IMR-90 (cell line): ENCODE measurements at regions not wholly inside any gene's neighbourhood (a gene's known extent, or its start where the extent isn't known, plus 50 kb on each side); places are given as distances from the start of the nearest gene placed in this dataset.

Experiments used
- ATAC-seq: fragments of 200-7000 bp; cut with Tn5 transposase; 2 replicates; pipeline ENCODE4 v1.9.1; 2020; ENCODE audit warnings: low read depth, mild to moderate bottlenecking, moderate library complexity
- BruUV-seq: library from RNA; stranded (reverse); fragments of 400-500 nt; replicated peaks from 2 replicates; lab custom pipeline; 2021; lab: Mats Ljungman, UMichigan
- CTCF ChIA-PET: fragments of 300-600 bp; formaldehyde crosslinking; extraction: SDS; loops from one replicate; lab custom pipeline; 2021; ENCODE audit warnings: antibody characterized with exemption; lab: Yijun Ruan, JAX
- POLR2A ChIA-PET: fragments of 300-600 bp; sonication (Branson Sonifier 250); formaldehyde crosslinking; loops from one replicate; lab custom pipeline; 2022; ENCODE audit warnings: antibody characterized with exemption; ENCODE audit not compliant: unreplicated experiment; lab: Charles Lee
- DNase-seq: peaks from one replicate; pipeline ENCODE4 v3.0.0; 2013
- H2AFZ ChIP-seq: replicated peaks from 2 replicates; pipeline ENCODE3; 2013; ENCODE audit warnings: low read length, mild to moderate bottlenecking; ENCODE audit not compliant: poor library complexity
- H2AK5ac ChIP-seq: 2 replicates; pipeline ENCODE4 v1.6.1; 2013; ENCODE audit warnings: low read depth, low read length, inconsistent platforms
- H2AK9ac ChIP-seq: replicated peaks from 2 replicates; pipeline ENCODE3; 2013; ENCODE audit warnings: mild to moderate bottlenecking, low read depth, low read length, moderate library complexity; ENCODE audit not compliant: poor library complexity
- H2BK120ac ChIP-seq: 2 replicates; pipeline ENCODE4 v1.6.1; 2013; ENCODE audit warnings: low read depth, low read length, inconsistent platforms
- H2BK15ac ChIP-seq: 3 replicates; pipeline ENCODE4 v1.6.1; 2013; ENCODE audit warnings: low read depth, low read length, inconsistent platforms
- H2BK20ac ChIP-seq: 2 replicates; pipeline ENCODE4 v1.6.1; 2013; ENCODE audit warnings: low read depth, mild to moderate bottlenecking, inconsistent platforms, low read length, moderate library complexity
- H2BK5ac ChIP-seq: 2 replicates; pipeline ENCODE4 v1.6.1; 2013; ENCODE audit warnings: mild to moderate bottlenecking, low read depth, low read length, inconsistent platforms; ENCODE audit not compliant: poor library complexity, severe bottlenecking
- H3K14ac ChIP-seq: replicated peaks from 2 replicates; pipeline ENCODE4 v1.6.1; 2013; ENCODE audit warnings: low read depth, low read length, inconsistent platforms
- H3K18ac ChIP-seq: 2 replicates; pipeline ENCODE4 v1.6.1; 2013; ENCODE audit warnings: low read depth, low read length, control low read depth
- H3K23ac ChIP-seq: 2 replicates; pipeline ENCODE4 v1.6.1; 2013; ENCODE audit warnings: low read depth, low read length, inconsistent platforms
- H3K27ac ChIP-seq: 2 replicates; pipeline ENCODE4 v1.5.1; 2013; ENCODE audit warnings: mild to moderate bottlenecking, control low read depth, low read length; ENCODE audit not compliant: insufficient read depth
- H3K27me3 ChIP-seq: 2 replicates; pipeline ENCODE4 v1.6.1; 2013; ENCODE audit warnings: low read length; ENCODE audit not compliant: control insufficient read depth, insufficient read depth
- H3K36me3 ChIP-seq: 2 replicates; pipeline ENCODE4 v1.6.1; 2013; ENCODE audit warnings: low read length, mixed read lengths; ENCODE audit not compliant: control insufficient read depth, insufficient read depth
- H3K4ac ChIP-seq: 2 replicates; pipeline ENCODE4 v1.6.1; 2013; ENCODE audit warnings: low read depth, low read length, inconsistent platforms
- H3K4me1 ChIP-seq: 2 replicates; pipeline ENCODE4 v1.6.1; 2013; ENCODE audit warnings: low read length, mixed read lengths; ENCODE audit not compliant: control insufficient read depth, insufficient read depth
- H3K4me2 ChIP-seq: 2 replicates; pipeline ENCODE4 v1.6.1; 2013; ENCODE audit warnings: low read depth, mild to moderate bottlenecking, control low read depth, low read length, moderate library complexity
- H3K4me3 ChIP-seq: 2 replicates; pipeline ENCODE4 v1.5.1; 2013; ENCODE audit warnings: low read depth, mild to moderate bottlenecking, control low read depth, low read length, moderate library complexity; ENCODE audit not compliant: insufficient read depth
- H3K56ac ChIP-seq: 2 replicates; pipeline ENCODE4 v1.6.1; 2013; ENCODE audit warnings: low read length, inconsistent platforms; ENCODE audit not compliant: insufficient read depth; ENCODE audit errors: extremely low read depth
- H3K79me1 ChIP-seq, 2 experiments: 2 replicates each; pipeline ENCODE4 v1.6.1; 2013; ENCODE audit warnings: low read length in 2 of 2, inconsistent platforms in 1 of 2, low read depth in 1 of 2
- H3K9ac ChIP-seq: 2 replicates; pipeline ENCODE4 v1.6.1; 2013; ENCODE audit warnings: low read depth, low read length, control low read depth
- H3K9me1 ChIP-seq: 2 replicates; pipeline ENCODE4 v1.6.1; 2013; ENCODE audit warnings: low read length, inconsistent platforms; ENCODE audit not compliant: insufficient read depth
- H3K9me3 ChIP-seq: 2 replicates; pipeline ENCODE4 v1.6.1; 2013; ENCODE audit warnings: low read length; ENCODE audit not compliant: control insufficient read depth, insufficient read depth
- H4K20me1 ChIP-seq: 2 replicates; pipeline ENCODE4 v1.6.1; 2013; ENCODE audit warnings: low read length, inconsistent platforms; ENCODE audit not compliant: insufficient read depth
- H4K5ac ChIP-seq: 2 replicates; pipeline ENCODE4 v1.6.1; 2013; ENCODE audit warnings: mild to moderate bottlenecking, low read depth, low read length, control low read depth
- H4K8ac ChIP-seq, 2 experiments: 2 replicates each; pipeline ENCODE4 v1.6.1; 2013; ENCODE audit warnings: low read depth in 2 of 2, low read length in 2 of 2, control low read depth in 1 of 2, inconsistent platforms in 1 of 2
- H4K91ac ChIP-seq: 2 replicates; pipeline ENCODE4 v1.6.1; 2013; ENCODE audit warnings: low read depth, low read length, inconsistent platforms; ENCODE audit not compliant: insufficient read depth
- BHLHE40 ChIP-seq: fragments of 150-350 bp; IDR thresholded peaks from 2 replicates; pipeline ENCODE4 v1.6.1; 2016; ENCODE audit warnings: mild to moderate bottlenecking, low read depth, low read length
- CEBPB ChIP-seq: IDR thresholded peaks from 2 replicates; pipeline ENCODE4 v1.6.1; 2012; ENCODE audit warnings: low read depth, low read length, improper control_type of control experiment
- CHD1 ChIP-seq: IDR thresholded peaks from 2 replicates; pipeline ENCODE4 v1.6.1; 2012; ENCODE audit warnings: low read depth, low read length, improper control_type of control experiment
- CTCF ChIP-seq: conservative IDR thresholded peaks from 2 replicates; pipeline ENCODE4 v1.5.1; 2012; ENCODE audit warnings: mild to moderate bottlenecking, low read depth, low read length, improper control_type of control experiment
- ELK1 ChIP-seq: fragments of 150-350 bp; IDR thresholded peaks from 2 replicates; pipeline ENCODE4 v1.6.1; 2016; ENCODE audit warnings: low read depth, mild to moderate bottlenecking, low read length, moderate library complexity, borderline replicate concordance
- FOS ChIP-seq: fragments of 150-350 bp; IDR thresholded peaks from 2 replicates; pipeline ENCODE4 v1.6.1; 2016; ENCODE audit warnings: low read depth, low read length
- MAFK ChIP-seq: IDR thresholded peaks from 2 replicates; pipeline ENCODE4 v1.6.1; 2012; ENCODE audit warnings: low read depth, low read length, improper control_type of control experiment
- MAZ ChIP-seq: IDR thresholded peaks from 2 replicates; pipeline ENCODE4 v1.6.1; 2012; ENCODE audit warnings: low read depth, mild to moderate bottlenecking, low read length, improper control_type of control experiment, moderate library complexity, borderline replicate concordance
- MXI1 ChIP-seq: IDR thresholded peaks from 2 replicates; pipeline ENCODE4 v1.6.1; 2012; ENCODE audit warnings: low read depth, mild to moderate bottlenecking, low read length, moderate library complexity, borderline replicate concordance
- NFE2L2 ChIP-seq: fragments of 150-350 bp; IDR thresholded peaks from 2 replicates; pipeline ENCODE4 v1.6.1; 2016; ENCODE audit warnings: low read depth, mild to moderate bottlenecking, low read length
- POLR2A ChIP-seq: IDR thresholded peaks from 2 replicates; pipeline ENCODE4 v1.6.1; 2012; ENCODE audit warnings: mild to moderate bottlenecking, low read depth, low read length
- RAD21 ChIP-seq: IDR thresholded peaks from 2 replicates; pipeline ENCODE4 v1.6.1; 2012; ENCODE audit warnings: low read length, improper control_type of control experiment
- RCOR1 ChIP-seq: IDR thresholded peaks from 2 replicates; pipeline ENCODE4 v1.6.1; 2012; ENCODE audit warnings: mild to moderate bottlenecking, low read length, improper control_type of control experiment; ENCODE audit not compliant: insufficient replicate concordance
- RFX5 ChIP-seq: IDR thresholded peaks from 2 replicates; pipeline ENCODE4 v1.8.0; 2012; ENCODE audit warnings: low read depth, mild to moderate bottlenecking, low read length, moderate library complexity
- SMC3 ChIP-seq: fragments of 150-350 bp; IDR thresholded peaks from 2 replicates; pipeline ENCODE4 v1.6.1; 2016; ENCODE audit warnings: low read depth, mild to moderate bottlenecking, antibody characterized with exemption, low read length, moderate library complexity
- USF2 ChIP-seq: fragments of 150-350 bp; IDR thresholded peaks from 2 replicates; pipeline ENCODE4 v1.6.1; 2017; ENCODE audit warnings: mild to moderate bottlenecking, antibody characterized with exemption, low read length, low read depth
- WGBS, 2 experiments: methylation state at CpG; one replicate each; pipeline versions ENCODE4 v1.1.5 to v1.1.7; 2013; ENCODE audit warnings: missing lambda C conversion rate in 2 of 2; ENCODE audit not compliant: insufficient read length in 1 of 2; ENCODE audit errors: extremely low coverage in 2 of 2; 5-methylcytosine and 5-hydroxymethylcytosine counted together
- dilution Hi-C: fragments of 300-500 bp; cut with HindIII; formaldehyde crosslinking; loops from one replicate; pipeline ENCODE4 v1.14.3; 2018; ENCODE audit warnings: low sequenced_read_pairs; ENCODE audit not compliant: unreplicated experiment
- in situ Hi-C: fragments of 300-500 bp; cut with MboI; formaldehyde crosslinking; loops from 3 replicates; pipeline ENCODE4 v1.14.3; 2019; ENCODE audit warnings: low sequenced_read_pairs, inconsistent platforms, mixed read lengths
- intact Hi-C: fragments of 100-400 bp; cut with micrococcal nuclease; formaldehyde crosslinking; loops from 2 replicates; pipeline ENCODE4 v1.10.0; 2022

- in situ Hi-C loops, result no loop called here
- H2AK9ac ChIP-seq, result no peak overlapping the region
- H3K4me3 ChIP-seq, result no peak overlapping the region
- no peak overlapping the region for H4K5ac ChIP-seq
- H4K20me1 ChIP-seq, result no peaks in the 10 kb centered on the region
- POLR2A ChIA-PET, result no interaction called here
- no peak overlapping the region for H2BK120ac ChIP-seq
- H3K36me3 ChIP-seq, result no peaks in the 10 kb centered on the region
- no peak overlapping the region for H2AK5ac ChIP-seq
- no peak overlapping the region for H3K4ac ChIP-seq
- no peaks in the 10 kb centered on the region for H3K27me3 ChIP-seq
- dilution Hi-C loops, result no loop called here
- H4K91ac ChIP-seq, result no peak overlapping the region
- H3K4me2 ChIP-seq, result no peak overlapping the region
- no peak overlapping the region for H2BK5ac ChIP-seq
- H3K9me3 ChIP-seq, result no peaks in the 10 kb centered on the region
- no TSS peak for BruUV-seq
- no peak for TF ChIP-seq BHLHE40
- TF ChIP-seq MAZ, result no peak
- no peak for TF ChIP-seq CTCF
- TF ChIP-seq MAFK, result no peak
- TF ChIP-seq USF2, result no peak
- no peak for TF ChIP-seq CEBPB
- TF ChIP-seq NFE2L2, result no peak
- no peak for TF ChIP-seq SMC3
- TF ChIP-seq CHD1, result no peak
- TF ChIP-seq POLR2A, result no peak
- TF ChIP-seq ELK1, result no peak
- TF ChIP-seq MXI1, result no peak
- no peak for TF ChIP-seq RFX5
- TF ChIP-seq FOS, result no peak
- TF ChIP-seq RCOR1, result no peak
- TF ChIP-seq RAD21, result no peak
- intact Hi-C loops, result no loop called here
- CTCF ChIA-PET, result no interaction called here
- no peaks in the 10 kb centered on the region; the same call in 1 of the 2 replicates for H3K4me1 ChIP-seq
- no peaks in the 10 kb centered on the region; the same call in 1 of the 2 replicates for H3K9me1 ChIP-seq
- no peak overlapping the region for H3K9ac ChIP-seq
- ATAC-seq (no peak), DNase-seq (no peak)
- H2AFZ ChIP-seq, result no peak overlapping the region
- H2BK20ac ChIP-seq, result no peak overlapping the region
- no CpG with 5 or more reads among the region's 1 CpG for WGBS, 2 experiments
- H3K56ac ChIP-seq, result no peak overlapping the region
- H3K79me1 ChIP-seq, result no peaks in the 10 kb centered on the region
- H3K18ac ChIP-seq, result no peak overlapping the region
- H3K27ac ChIP-seq, result no peak overlapping the region
- no peak overlapping the region for H4K8ac ChIP-seq
- H3K23ac ChIP-seq, result no peak overlapping the region
- no peak overlapping the region for H3K14ac ChIP-seq
- H2BK15ac ChIP-seq, result no peak overlapping the region
Observed at GRCh38 chr6:40774932-40775331, 187.8 kb upstream of the LRFN2 start.
